SKM-1 treated with dmso at 0.1 percent for 144 hours (cell line): ENCODE measurements at regions not wholly inside any gene's neighbourhood (a gene's known extent, or its start where the extent isn't known, plus 50 kb on each side); places are given as distances from the start of the nearest gene placed in this dataset.

Experiments used
- DNase-seq: peaks from one replicate; lab custom pipeline; 2025; ENCODE audit not compliant: unreplicated experiment; lab: John Stamatoyannopoulos, UW

DNA sequence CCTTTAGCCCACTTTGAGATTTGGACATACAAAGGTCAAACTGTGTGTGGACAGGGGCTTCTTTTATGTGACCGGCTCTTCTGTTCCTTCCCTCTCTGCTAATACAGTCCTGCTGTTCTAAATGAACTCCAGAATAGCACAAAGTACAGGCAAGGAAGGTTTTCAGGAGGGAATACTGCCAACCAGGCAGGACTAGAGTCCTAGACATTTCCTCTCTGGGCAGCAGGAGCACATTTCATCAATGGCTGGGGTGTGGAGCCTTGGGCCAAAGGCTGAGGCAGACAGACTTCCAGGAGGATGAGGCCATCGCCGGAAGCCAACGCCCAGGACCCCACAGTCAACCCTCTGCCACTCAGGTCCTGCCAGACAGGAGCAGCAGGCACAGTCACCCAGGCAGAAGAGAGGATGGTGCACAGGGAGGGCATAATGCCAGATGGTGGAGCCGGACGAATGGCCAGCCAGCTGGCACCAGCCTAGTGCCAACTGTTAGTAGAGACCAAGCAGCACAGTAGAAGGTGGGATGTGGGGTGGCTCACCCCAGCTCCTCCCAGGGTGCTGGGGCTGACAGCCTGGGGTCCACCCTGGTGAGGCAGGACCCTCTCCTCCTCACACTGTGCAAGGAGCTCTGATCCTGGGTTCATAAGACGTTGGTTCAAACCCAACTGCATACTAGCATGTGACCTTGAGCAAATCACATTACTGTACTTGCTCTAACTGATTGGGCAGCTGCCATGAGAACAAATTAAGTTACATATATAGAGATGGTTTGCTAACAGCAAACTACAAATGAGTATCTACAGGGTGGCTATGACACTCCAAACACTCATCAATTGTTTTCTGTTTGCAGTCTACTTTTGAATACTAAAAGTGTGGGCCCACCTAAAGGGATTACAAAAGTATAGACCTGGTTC lies 410.7 kb downstream of the SIPA1L2 start:
- DNase-seq: no peak

DNA sequence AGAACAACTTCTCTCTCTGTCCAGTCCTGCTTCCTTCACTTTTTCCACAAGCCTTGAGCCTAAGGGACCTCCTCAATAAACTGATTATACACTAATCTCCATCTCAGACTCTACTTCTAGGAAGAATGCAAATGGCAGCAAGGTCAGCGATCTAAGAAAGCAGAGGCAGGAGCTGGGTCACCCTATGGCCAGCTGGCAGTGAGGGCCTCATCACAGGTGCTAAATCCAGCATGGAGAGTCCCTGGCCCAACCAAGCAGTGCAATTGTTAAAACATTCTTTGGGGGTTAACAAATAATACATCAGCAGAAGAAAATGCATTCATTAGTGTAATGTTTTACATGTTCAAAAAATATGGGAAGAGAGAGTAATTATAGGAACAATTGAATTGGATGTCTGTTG lies 416.0 kb downstream of the SIPA1L2 start:
- DNase-seq: no peak

DNA sequence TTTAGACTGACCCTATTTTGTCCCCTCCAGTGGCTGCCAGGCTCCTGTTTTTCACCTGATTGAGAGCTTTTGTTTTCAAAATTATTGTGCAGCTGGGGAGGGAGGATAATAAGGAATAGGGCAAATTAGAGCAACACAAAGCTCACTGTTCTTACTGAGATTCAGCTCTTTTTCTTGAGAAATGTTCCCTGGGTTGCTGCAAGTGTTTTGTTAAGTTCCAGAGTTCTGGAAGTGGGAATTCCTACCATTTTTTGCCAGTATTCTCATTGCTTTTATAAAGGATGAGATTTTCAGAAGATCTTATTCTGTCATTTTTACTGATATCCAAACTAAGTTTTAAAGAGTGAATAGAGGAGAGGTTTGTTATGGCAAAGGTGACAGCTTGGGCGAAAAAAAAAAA lies 417.7 kb downstream of the SIPA1L2 start:
- no peak for DNase-seq

DNA sequence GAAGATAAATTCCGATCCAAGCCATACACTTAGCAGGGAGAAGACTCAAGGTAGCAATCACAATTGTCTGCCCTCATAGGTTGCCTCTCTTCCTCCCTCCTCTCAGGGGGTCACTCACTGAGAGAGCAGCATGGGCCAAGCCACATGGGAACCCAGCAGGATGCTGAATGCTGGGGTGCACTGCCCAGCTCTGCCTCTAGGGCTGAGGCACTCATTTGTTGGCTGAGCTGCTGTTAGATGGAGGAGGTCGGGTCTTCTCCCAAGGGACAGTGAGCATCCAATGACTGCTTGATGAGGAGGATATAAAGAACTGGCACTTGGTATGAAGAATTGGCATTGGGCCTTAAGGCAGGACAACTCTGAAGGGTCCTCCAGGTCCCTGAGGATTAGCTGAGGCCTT lies 418.8 kb downstream of the SIPA1L2 start:
- DNase-seq: no peak

DNA sequence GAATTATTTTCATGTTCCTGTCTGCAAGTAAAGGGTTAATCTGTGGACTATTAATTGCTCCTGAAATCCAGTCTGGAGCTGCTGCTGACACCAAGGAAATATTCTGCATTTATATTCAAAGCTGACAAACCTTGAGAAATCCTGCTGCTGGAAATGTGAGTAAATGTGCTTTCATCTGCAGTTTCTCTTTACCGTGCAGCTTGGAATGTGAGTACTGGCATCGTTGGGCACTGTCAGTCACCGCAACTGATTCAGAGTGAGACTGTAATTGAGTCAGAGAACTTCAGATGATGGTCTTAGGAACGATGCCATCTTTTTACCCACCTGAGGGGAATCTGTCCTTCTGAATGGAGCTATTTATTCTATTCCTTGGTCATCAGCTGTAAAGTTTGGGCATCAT lies 420.6 kb downstream of the SIPA1L2 start:
- DNase-seq: no peak

DNA sequence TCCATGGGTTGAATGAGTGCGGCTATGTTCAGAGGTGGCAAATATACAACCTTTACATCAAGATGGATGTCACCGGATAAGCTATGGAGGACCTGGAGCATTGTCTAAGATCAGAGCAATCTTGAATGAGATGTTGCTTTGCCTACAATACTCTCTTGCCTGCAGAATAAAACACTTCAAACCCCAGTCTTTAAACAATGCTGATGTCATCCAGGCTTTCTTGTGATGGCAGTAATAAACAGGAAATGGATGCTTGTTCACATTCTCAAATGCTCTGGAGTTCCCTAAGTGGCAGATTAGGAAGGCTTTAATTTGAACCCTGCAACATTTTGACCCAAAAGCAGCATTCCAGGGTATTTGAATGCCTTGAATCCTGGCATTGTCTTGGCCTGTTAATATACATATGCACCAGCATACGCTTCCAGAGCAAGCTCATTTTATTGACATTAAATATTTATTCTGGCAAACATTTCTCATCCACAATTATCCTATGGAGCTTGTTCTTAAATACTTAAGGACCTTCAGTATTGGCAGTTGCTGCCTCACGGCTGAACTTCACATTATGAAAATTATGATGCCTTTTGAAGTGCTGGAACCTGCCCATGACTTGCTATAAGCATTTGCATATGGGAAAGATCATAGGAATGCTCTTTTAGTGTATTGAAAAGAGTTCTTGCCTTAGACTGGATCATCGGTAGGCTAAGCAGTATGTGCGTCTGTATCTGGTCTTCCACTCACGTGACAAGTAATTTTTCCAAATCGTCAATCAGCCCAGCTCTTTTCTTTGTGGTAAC lies 422.7 kb downstream of the SIPA1L2 start:
- DNase-seq: no peak

DNA sequence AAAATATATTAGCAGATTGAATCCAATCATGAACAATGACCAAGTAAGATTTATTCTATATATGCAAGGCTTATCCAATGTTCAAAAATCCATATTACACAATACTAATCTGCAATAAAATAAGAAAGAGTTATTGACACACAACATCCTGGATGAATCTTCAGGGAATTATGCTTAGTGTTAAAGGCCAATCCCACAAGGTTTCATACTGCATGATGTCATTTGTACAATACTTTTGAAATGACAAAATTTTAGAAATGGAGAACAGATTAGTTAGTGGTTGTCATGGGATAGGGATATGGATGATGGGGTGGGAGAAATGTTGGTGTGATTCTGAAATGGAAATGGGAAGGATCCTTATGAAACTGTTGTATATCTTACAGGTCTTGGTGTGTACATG lies 425.7 kb downstream of the SIPA1L2 start:
- DNase-seq: no peak

DNA sequence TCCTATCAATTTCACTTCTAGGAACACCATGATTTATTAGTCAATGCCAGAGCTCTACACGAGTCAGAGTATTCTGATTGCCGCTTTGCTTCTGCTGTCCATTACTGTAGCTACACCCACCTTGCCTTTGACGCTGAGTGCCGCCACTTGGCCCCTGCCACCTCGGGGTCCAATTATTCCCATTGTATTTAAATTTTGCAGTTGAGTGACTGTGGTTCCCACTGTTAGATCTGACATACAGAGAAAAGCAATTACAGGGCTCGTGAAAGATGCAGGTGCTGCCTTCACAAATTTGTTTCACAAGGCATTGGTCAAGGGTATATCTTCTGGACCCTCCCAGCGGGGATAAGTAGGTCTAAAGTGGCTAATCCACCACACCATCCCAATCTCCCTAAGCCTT lies 428.9 kb downstream of the SIPA1L2 start:
- DNase-seq: no peak

DNA sequence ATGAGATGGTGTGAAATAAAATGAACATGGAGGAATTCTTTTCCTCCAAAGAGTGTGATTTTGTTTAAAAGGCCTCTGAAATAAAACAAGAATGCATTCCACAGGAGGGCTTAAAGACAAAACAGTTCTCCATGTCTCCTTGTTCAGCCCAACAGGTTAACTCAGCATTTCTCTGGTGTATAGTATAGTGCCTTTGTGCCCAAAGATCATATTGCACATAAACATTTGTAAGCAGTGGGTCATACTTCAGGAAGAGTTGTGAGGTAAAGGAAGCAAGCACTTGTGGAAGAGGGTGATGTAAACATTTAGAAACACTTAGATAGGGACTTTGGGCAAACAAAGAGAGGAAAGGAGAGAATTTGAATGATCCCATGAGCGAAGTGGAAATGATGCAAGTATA lies 433.9 kb downstream of the SIPA1L2 start:
- DNase-seq: no peak

DNA sequence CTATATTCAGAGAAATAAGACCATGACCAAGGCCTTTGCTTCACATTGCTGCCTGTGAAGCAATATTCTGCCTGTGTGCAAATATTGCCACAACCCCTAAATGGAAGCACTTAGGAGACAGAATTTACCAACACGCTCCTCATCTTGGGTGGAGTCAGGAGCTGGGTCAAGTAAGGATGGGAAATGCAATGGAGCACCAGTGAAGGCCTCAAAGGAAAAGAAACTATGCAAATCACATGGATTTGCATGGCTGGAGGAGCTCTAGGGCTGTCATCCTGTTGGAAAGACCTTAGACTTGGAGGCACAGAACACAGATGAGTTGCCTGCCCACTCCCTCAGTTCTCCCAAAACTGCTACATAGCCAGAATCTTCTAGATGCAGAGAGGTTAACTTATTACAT lies 435.5 kb downstream of the SIPA1L2 start:
- no peak for DNase-seq

DNA sequence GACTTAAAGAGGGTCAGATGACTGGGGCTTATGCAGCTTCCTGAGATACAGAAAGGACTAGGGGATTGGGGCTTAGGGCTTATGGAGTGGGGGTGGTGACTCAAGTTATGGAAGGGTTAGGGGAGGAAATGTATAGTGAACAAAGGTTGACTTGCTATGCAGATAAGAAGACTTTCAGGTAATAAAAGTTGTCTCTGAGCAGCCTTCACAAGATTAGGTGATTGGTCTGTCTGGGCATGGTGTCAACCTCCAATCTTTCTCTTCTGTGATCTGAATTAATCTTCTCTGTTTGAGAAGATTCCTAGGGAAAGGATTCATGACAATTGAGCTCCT lies 436.5 kb downstream of the SIPA1L2 start:
- DNase-seq: no peak

DNA sequence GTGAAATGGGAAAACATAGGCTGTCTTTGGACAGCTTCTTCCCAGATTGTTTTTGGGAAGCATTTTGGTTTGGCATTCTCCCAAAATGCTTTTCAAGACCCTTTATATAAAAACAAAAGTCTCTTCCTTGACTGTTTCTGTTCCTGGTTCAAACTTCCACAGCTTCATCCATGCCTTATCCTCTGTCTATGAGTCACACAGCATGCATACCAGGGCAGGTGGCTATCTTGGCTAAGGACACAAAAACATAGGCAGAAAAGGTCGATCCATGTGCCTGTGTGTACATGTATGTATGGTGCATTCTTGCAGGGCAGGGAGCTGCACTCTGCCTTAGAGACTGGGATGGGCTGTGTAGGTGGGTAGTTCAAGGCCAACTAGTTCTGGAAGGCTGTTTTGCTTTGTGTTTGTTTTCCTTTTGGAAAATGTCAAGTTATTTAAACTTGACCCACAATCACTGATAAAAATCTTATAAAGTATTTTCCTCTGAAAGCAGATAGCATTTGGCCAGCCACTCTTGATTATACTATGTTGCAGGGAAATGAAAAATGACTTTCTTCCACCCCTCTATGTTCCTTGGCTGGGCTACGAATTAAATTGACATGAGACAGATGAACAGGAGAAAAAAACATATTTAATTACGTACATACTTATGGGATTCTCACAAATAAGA lies 437.0 kb downstream of the SIPA1L2 start:
- no peak for DNase-seq

DNA sequence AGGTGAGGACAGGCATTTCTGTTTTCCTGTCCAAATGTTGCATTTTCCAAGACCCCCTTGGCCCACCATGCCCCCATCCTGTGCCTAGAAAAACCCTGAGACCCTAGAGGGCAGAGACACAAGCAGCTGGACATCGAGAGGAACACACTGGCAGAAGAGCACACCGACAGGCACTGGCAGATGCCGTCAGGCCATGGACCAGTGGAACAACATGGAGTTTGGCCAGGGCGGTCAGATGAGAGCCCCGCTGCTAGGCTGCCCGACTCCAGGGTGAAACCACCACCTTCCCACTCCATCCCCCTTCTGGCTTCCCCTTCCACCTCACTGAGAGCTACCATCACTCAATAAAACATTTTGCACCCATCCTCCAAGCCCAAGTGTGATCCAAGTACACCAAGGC lies 438.4 kb downstream of the SIPA1L2 start:
- no peak for DNase-seq

DNA sequence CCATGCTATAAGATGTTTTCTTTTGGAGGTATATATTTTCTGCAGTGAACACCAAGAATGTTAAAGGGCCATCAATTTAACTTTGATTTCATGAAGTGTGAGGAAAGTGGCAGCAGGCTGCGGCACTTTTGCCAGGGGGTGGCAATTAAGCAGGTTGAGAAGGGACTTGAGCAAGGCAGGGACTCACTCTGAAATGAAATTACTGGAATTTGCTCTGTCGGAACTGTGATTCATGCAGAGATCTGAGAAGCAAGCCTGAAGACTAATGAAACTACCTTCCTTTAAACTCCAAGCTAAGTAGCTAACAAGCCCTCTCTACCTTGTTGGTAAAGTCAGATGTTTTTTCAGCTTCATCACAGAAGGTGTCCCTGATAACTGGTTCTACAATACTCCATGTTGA lies 441.6 kb downstream of the SIPA1L2 start:
- no peak for DNase-seq

DNA sequence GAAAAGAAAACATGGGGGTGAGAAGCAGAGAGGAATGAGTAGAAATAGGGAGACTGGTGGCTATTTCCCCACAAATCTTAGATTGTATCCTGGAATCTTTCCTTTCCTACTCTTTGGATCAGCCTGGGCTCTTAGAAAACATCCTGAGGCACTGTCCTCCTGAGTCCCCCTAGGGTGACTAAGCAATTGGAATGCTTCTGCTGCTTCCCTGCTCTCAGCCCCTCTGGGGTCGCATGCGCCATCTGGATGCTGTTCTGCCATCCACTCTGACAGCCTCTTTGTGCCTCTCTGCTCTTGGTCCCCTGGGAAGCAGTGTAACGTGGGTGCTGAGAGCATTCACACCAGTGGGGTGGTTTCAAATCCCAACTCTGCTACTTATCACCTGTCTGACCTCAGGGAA lies 443.0 kb downstream of the SIPA1L2 start:
- no peak for DNase-seq

DNA sequence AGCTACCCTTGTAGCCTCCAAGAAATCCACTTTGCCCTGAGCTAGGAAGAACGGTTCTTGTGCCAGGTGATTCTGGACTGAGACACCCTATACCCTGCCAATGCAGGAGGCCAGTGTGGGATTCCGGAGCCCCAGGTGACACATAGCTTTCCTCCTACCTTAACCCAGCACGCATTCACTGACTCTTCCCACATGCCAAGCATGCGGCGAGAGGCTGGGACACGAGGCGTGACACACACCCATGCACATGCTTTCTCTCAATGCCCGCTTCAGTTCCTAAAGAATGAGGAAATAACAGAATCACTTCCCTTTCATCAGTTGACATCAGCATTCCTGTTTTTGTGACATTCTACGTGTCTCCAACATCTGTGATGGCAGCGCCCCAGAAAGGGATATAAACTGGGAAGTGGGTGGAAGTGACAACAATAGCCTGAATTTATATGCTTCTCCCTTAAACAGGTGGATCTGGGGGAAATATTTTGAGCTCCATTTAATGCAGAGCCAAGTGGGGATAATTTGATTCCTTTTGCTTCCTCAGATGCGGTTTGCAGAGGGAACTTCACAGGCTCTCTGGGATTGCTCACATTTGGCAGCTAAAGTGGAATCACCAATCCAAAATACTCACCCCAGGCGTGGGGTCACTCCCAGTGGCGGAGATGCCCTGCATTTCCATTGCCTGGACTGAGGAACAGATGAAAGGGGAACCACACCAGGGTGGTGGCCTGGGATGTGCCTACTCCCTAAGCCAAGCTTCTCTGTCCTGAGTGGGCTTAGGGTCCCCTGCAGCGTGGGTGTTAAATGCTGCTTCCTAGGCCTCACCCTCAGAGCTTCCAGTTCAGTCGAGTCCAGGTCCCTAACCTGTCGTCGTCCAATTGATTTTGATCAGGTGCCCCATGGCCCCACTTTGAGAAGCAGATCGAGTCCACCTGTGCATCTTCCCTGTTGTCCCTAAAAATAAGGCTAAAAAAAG lies 445.1 kb downstream of the SIPA1L2 start:
- no peak for DNase-seq

DNA sequence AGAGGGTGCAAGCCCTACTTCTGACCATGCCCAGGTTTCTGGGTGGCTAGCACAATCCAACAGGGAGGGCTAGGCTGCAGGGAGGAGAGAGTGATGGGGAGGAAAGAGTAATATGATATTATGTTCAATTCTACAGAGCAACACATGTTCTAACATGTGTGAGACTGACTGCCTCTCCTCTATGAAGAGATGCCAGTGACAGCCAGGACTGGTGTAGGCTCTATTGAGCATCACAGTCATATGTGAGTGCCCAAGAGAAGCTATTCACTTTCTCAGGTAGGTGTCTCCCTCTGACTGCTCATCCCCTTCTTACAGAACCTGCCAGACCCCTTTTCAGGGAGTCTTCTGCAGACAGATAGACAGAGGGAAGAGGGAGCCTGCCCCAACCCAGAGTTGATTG lies 446.1 kb downstream of the SIPA1L2 start:
- DNase-seq: no peak

DNA sequence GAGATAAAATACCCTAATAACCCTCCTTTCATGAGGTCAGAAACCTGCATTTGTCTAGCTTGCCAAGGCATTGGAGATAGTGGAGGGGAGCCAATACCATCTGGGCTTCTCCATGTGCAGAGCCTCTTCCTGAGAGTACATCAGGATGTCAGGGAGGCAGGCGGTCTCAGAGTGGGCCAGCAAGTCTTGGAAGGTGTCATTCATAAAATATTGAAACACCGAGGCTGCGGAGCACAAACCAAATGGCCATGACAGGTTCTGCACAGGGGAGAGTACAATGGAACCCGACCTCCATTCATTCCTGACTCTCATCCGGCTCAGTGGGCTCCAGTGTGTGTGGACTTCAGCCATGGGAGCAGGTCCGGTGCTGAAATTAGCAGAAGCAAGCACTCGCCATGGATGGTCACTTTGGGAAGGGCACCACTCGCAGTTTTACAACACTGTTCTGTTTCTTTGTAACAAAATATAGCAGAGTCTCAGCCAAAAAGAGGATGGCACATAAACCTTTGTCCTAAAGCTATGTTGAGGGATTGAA lies 446.6 kb downstream of the SIPA1L2 start:
- DNase-seq: no peak

DNA sequence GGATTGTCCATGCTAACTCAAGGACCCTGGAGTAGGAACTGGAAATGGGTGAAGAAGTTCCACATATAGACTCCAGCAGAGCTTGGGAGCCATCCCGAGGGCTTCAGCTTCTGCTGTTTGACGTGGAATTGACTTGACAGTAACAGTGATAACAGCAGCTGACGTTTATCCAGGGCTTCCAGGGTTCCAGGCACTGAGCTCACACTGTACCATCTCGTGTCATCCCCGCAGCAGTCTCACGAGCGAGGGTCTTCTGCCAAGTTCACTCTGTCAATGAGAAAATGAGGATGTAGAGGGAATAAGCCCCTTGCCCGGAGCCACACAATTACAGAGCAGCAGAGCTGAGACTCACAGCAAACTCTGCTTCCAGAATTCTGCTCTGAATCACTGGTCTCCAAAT lies 447.7 kb downstream of the SIPA1L2 start:
- no peak for DNase-seq

DNA sequence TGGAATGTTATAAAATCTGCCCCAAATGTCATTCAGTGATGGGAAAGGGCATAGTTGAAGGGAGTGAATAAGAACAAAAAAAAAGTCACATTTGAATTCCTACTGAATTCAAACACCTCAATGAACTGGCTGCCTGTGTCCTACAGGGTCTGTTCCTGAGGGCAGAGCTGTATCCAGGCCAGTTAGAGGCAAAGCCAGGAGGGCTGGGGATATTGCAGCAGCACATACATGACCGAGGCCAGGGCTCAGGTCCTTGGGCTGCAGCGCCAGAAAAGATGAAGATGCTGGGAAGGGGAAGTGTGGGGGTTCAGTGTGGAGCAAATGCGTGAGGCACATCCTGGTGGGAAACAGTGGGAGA lies 449.2 kb downstream of the SIPA1L2 start:
- no peak for DNase-seq
